ENCODE measurements at regions not wholly inside any gene's neighbourhood (a gene's known extent, or its start where the extent isn't known, plus 50 kb on each side); places are given as distances from the start of the nearest gene placed in this dataset.
A peak's percentile ranks its signal among the peaks of the same experiment; 100 is the strongest.

DNA sequence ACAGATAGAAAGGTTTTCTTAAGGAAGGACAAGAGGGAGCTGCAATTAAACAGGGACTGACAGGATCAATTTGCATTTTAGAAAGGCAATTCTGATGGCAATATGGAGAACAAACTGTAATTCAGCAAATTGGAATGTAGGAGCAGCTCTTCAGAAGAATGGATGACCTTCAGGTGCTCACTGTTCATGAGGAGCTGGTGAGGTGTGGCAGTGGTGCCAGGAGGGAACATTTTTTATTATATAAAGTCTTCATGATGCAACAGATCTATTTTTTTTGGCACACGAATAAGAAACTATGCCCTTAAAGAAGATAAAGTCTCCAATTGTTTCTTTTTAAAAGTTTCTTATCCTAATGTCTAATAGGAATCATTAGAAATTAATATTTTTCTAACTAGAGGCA, 151.7 kb downstream of the SLC38A4 start:
- ATAC-seq: no peak
- DNase-seq: no peak
- Histone ChIP-seq H3K36me3 (no peaks in the 10 kb centered on the region), H3K4me3 (no peak overlapping the region), H3K27ac (no peak overlapping the region), H3K27me3 (no peaks in the 10 kb centered on the region), H3K4me1 (peaks cover 0 to 8% (median 0%) of the 10 kb centered on the region in 12 donors), H3K9me3 (peaks cover 0 to 6% (median 0%) of the 10 kb centered on the region in 12 donors)
- TF ChIP-seq, protein P1, sequence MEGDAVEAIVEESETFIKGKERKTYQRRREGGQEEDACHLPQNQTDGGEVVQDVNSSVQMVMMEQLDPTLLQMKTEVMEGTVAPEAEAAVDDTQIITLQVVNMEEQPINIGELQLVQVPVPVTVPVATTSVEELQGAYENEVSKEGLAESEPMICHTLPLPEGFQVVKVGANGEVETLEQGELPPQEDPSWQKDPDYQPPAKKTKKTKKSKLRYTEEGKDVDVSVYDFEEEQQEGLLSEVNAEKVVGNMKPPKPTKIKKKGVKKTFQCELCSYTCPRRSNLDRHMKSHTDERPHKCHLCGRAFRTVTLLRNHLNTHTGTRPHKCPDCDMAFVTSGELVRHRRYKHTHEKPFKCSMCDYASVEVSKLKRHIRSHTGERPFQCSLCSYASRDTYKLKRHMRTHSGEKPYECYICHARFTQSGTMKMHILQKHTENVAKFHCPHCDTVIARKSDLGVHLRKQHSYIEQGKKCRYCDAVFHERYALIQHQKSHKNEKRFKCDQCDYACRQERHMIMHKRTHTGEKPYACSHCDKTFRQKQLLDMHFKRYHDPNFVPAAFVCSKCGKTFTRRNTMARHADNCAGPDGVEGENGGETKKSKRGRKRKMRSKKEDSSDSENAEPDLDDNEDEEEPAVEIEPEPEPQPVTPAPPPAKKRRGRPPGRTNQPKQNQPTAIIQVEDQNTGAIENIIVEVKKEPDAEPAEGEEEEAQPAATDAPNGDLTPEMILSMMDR (IDR thresholded peaks at IDR 0.05): no peak
- TF ChIP-seq POLR2A (IDR thresholded peaks at IDR 0.05): no peak
- intact Hi-C loops (cut with DNase I): loop anchor here in 3 of 10 donors (2.0 to 10.0 kb wide), 6 partner anchors 261 to 549 kb away; no protein-coding TSS in a partner anchor
- 74 to 95% (median 83%) methylated on average over 1 of the region's 1 CpG for WGBS, 4 donors

DNA sequence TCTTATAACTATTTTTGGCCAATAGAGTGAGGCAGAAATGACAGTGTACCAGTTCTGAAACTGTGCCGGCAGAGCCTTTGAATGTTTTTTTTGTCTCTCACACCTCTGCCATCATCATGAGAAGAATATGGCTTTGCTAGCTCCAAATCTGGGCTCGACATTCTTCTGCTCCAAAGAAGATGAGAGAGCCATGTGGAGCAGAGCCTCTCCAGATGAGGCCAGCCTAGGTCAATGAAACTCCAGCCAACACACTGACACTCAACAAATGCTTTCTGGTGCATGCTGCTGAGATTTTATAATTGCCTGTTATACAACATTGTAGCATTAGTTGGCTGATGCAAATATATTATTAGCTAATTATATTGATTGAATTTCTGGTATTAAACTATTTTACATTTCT, 154.7 kb downstream of the SLC38A4 start:
- H3K4me1 ChIP-seq: peaks cover 0 to 8% (median 0%) of the 10 kb centered on the region in 12 donors
- no peaks in the 10 kb centered on the region for H3K36me3 ChIP-seq
- H3K27me3 ChIP-seq: no peaks in the 10 kb centered on the region
- DNase-seq (no peak), ATAC-seq (peak in 1 of 4 donors; percentile 62)
- intact Hi-C loops (cut with DNase I): loop anchor here in 3 of 10 donors (10.0 kb wide), 5 partner anchors 314 to 546 kb away; no protein-coding TSS in a partner anchor
- no peak overlapping the region for H3K4me3 ChIP-seq
- WGBS, 4 donors: 38 to 45% (median 41%) methylated on average over 2 of the region's 2 CpGs
- no peak overlapping the region for H3K27ac ChIP-seq
- TF ChIP-seq, protein P1 (IDR thresholded peaks at IDR 0.05): no peak
- no peak for TF ChIP-seq POLR2A (IDR thresholded peaks at IDR 0.05)
- peaks cover 0 to 6% (median 0%) of the 10 kb centered on the region in 12 donors for H3K9me3 ChIP-seq

DNA sequence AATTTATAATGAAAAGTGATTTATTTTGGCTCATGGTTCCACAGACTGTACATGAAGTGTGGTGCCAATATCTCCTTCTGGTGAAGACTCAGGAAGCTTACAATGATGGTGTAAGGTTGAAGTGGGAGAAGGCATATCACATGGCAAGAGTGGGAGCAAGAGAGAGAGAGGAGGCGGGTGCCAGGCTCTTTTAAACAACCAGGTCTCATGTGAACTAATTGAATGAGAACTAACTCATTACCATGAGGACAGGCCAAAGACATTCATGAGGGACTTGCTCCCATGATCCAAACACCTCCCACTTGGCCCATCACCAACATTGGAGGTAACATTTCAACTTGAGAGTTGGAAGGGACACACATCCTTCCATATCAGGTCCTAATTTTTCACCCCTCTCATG, 155.2 kb downstream of the SLC38A4 start:
- Histone ChIP-seq H3K27ac (no peak overlapping the region), H3K9me3 (peaks cover 0 to 6% (median 0%) of the 10 kb centered on the region in 12 donors), H3K27me3 (no peaks in the 10 kb centered on the region), H3K4me3 (no peak overlapping the region), H3K36me3 (no peaks in the 10 kb centered on the region), H3K4me1 (peaks cover 0 to 8% (median 0%) of the 10 kb centered on the region in 12 donors)
- TF ChIP-seq, protein P1 (IDR thresholded peaks at IDR 0.05): no peak
- no peak for TF ChIP-seq POLR2A (IDR thresholded peaks at IDR 0.05)
- ATAC-seq (no peak), DNase-seq (no peak)
- WGBS, 4 donors: 96 to 100% (median 99%) methylated on average over 1 of the region's 1 CpG
- intact Hi-C loops (cut with DNase I): loop anchor here in 3 of 10 donors (10.0 kb wide), 5 partner anchors 314 to 546 kb away; no protein-coding TSS in a partner anchor

DNA sequence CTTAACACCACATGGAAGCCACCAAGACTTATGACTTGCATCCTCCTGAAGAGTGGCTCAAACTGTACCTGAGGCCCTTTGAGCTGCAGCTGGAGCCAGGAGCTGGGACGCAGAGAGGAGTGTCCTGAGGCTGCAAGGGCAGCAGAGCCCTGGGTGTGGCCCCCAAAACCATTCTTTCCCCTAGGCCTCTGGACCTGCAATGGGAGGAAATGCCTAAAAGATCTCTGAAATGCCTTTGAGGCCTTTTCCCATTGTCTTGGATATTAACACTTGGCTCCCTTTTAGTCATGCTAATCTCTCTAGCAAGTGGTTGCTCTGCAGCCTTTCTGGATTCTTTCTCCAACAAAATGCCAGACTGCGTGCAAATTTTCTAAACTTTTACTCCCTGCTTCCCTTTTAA, 156.1 kb downstream of the SLC38A4 start:
- ATAC-seq (no peak), DNase-seq (no peak)
- H3K4me1 ChIP-seq: peaks cover 0 to 10% (median 0%) of the 10 kb centered on the region in 12 donors
- 35 to 65% (median 49%) methylated on average over 2 of the region's 2 CpGs for whole genome bisulfite sequencing, 4 donors
- peaks cover 0 to 6% (median 0%) of the 10 kb centered on the region in 12 donors for H3K9me3 ChIP-seq
- TF ChIP-seq POLR2A (IDR thresholded peaks at IDR 0.05): no peak
- TF ChIP-seq, protein P1 (IDR thresholded peaks at IDR 0.05): no peak
- H3K36me3 ChIP-seq: no peaks in the 10 kb centered on the region
- H3K27ac ChIP-seq: no peak overlapping the region
- intact Hi-C loops (cut with DNase I): loop anchor here (5.0 to 10.0 kb wide), 12 partner anchors 115 to 545 kb away; partner anchors contain the start of gene SLC38A2 (in 1 of the 10)
- H3K27me3 ChIP-seq: no peaks in the 10 kb centered on the region
- H3K4me3 ChIP-seq: no peak overlapping the region

Data from heart left ventricle (tissue), 16 donors.